ENCODE measurements at regions not wholly inside any gene's neighbourhood (a gene's known extent, or its start where the extent isn't known, plus 50 kb on each side); places are given as distances from the start of the nearest gene placed in this dataset.

GRCh38 chr2:188851311-188851710 lies 122.9 kb upstream of the COL3A1 start (continued):
- TF ChIP-seq HNF4A (CRISPR knock-in tag; IDR thresholded peaks at IDR 0.05) = no peak
- TF ChIP-seq RBM22 (optimal IDR thresholded peaks at IDR 0.05; ENCODE audit: low read length) = no peak
- TF ChIP-seq E2F1 (CRISPR knock-in tag; IDR thresholded peaks at IDR 0.05) = no peak
- no peak for TF ChIP-seq XBP1 (CRISPR knock-in tag; IDR thresholded peaks at IDR 0.05)
- no peak for TF ChIP-seq SATB2 (CRISPR knock-in tag; IDR thresholded peaks at IDR 0.05)
- TF ChIP-seq HES4 (CRISPR knock-in tag; IDR thresholded peaks at IDR 0.05; ENCODE audit: borderline replicate concordance) = no peak
- no peak for TF ChIP-seq SMC3 (IDR thresholded peaks at IDR 0.05; ENCODE audit: low read length)
- TF ChIP-seq ZMAT5 (CRISPR knock-in tag; IDR thresholded peaks at IDR 0.05; ENCODE audit: borderline replicate concordance, low read depth) = no peak
- no peak for TF ChIP-seq NFIC (IDR thresholded peaks at IDR 0.05; ENCODE audit: low read length)
- TF ChIP-seq ZNF33B (CRISPR knock-in tag; IDR thresholded peaks at IDR 0.05) = no peak
- no peak for TF ChIP-seq ZBTB42 (CRISPR knock-in tag; IDR thresholded peaks at IDR 0.05)

- H3K4me2 ChIP-seq (ENCODE audit: low read depth, low read length) = no peak overlapping the region
- FAIRE-seq = no peak
- ChIA-PET CTCF (ENCODE audit: low intra/inter-chr PET ratio, low total read pairs) (no interaction called here), POLR2A (no interaction called here)
- 24% methylated on average over 3 of the region's 3 CpGs for WGBS (ENCODE audit: low lambda C conversion rate)
- peaks cover 8% of the 10 kb centered on the region for H3K9me3 ChIP-seq (ENCODE audit: low read length)
- H3K27ac ChIP-seq (ENCODE audit: extremely low read length, insufficient read depth, low read length) = no peak overlapping the region
- no peak for TF ChIP-seq SIX1 (CRISPR knock-in tag; IDR thresholded peaks at IDR 0.05; ENCODE audit: borderline replicate concordance)
- no peak for TF ChIP-seq DMAP1 (CRISPR knock-in tag; IDR thresholded peaks at IDR 0.05)
- TF ChIP-seq JDP2 (CRISPR knock-in tag; IDR thresholded peaks at IDR 0.05; ENCODE audit: borderline replicate concordance) = no peak
- TF ChIP-seq NFRKB (IDR thresholded peaks at IDR 0.05) = no peak
- no peak for TF ChIP-seq TFE3 (CRISPR knock-in tag; IDR thresholded peaks at IDR 0.05)
- TF ChIP-seq ELK4 (CRISPR knock-in tag; IDR thresholded peaks at IDR 0.05; ENCODE audit: borderline replicate concordance) = no peak
- no peak for TF ChIP-seq IKZF1 (IDR thresholded peaks at IDR 0.05)
- TF ChIP-seq ZNF580 (CRISPR knock-in tag; IDR thresholded peaks at IDR 0.05; ENCODE audit: borderline replicate concordance, low read depth) = no peak
- no peak for TF ChIP-seq AGO2 (optimal IDR thresholded peaks at IDR 0.05; ENCODE audit: low read depth, low read length)
- no peak for TF ChIP-seq TEAD2 (CRISPR knock-in tag; IDR thresholded peaks at IDR 0.05)
- no peak for TF ChIP-seq ZNF547 (CRISPR knock-in tag; IDR thresholded peaks at IDR 0.05)
- no peak for TF ChIP-seq DNMT1 (CRISPR knock-in tag; IDR thresholded peaks at IDR 0.05)
- no peak for TF ChIP-seq EZH2 (conservative IDR thresholded peaks at IDR 0.05; ENCODE audit: low read depth, low read length)
- H3K27me3 ChIP-seq (ENCODE audit: control insufficient read depth in 1 of 2, insufficient read depth in 2 of 2, low read length in 2 of 2) = no peaks in the 10 kb centered on the region; a peak in 1 of 5 replicates
- no peaks in the 10 kb centered on the region for H3K4me1 ChIP-seq (ENCODE audit: insufficient read depth, low read length)
- BruUV-seq (replicated peaks) = no TSS peak
- intact Hi-C loops (cut with micrococcal nuclease; ENCODE audit: unreplicated experiment) = no loop called here
- ATAC-seq = no peak
- H3K79me2 ChIP-seq (ENCODE audit: insufficient read depth, low read length) = no peaks in the 10 kb centered on the region
- no peak overlapping the region for H3K9ac ChIP-seq (ENCODE audit: insufficient read depth, low read depth, low read length)
- in situ Hi-C loops (cut with HindIII; ENCODE audit: extremely low pct_ligation_motif_present, low pct_unique_long_range_greater_than_20kb) = no loop called here
- no peaks in the 10 kb centered on the region for H4K20me1 ChIP-seq (ENCODE audit: insufficient read depth, low read length)
- DNase-seq (ENCODE audit: low spot score) = no peak
- H3K4me3 ChIP-seq (replicated peaks in 1 of 3; ENCODE audit: insufficient read depth in 1 of 3, low read depth in 2 of 3, low read length in 3 of 3) = no peak overlapping the region
- no peak overlapping the region for H2AFZ ChIP-seq (ENCODE audit: low read length)
- H3K36me3 ChIP-seq (replicated peaks in 1 of 2; ENCODE audit: control insufficient read depth in 1 of 2, insufficient read depth in 2 of 2, low read length in 2 of 2) = no peaks in the 10 kb centered on the region
Observed at GRCh38 chr2:188851826-188852225, 122.3 kb upstream of the COL3A1 start.
